Activated T-cell treated with anti-CD3 and anti-CD28 coated beads, Interleukin-2, amount 50 U/mL, for 24 hours (primary cell): ENCODE measurements at regions not wholly inside any gene's neighbourhood (a gene's known extent, or its start where the extent isn't known, plus 50 kb on each side); places are given as distances from the start of the nearest gene placed in this dataset.
"Not testable (repeated sequence)": the region's sequence is repeated elsewhere in the genome, so short reads cannot be mapped to it uniquely, and the experiment has no call there.

Experiments
- DNase-seq: peaks from one replicate; pipeline ENCODE4 v3.0.0-alpha.2; 2020
- H3K27ac Mint-ChIP-seq: 2 replicates; pipeline ENCODE4 v1.8.0; 2020; ENCODE audit warnings: mild to moderate bottlenecking, mixed read lengths
- H3K27me3 Mint-ChIP-seq: 2 replicates; pipeline ENCODE4 v1.8.0; 2020; ENCODE audit warnings: mixed read lengths
- H3K36me3 Mint-ChIP-seq: 2 replicates; pipeline ENCODE4 v1.8.0; 2020; ENCODE audit warnings: low read depth, mixed read lengths
- H3K4me1 Mint-ChIP-seq: 2 replicates; pipeline ENCODE4 v1.8.0; 2020; ENCODE audit warnings: low read depth, mixed read lengths
- H3K4me3 Mint-ChIP-seq: 2 replicates; pipeline ENCODE4 v1.8.0; 2020; ENCODE audit warnings: mild to moderate bottlenecking, moderate library complexity, mixed read lengths
- H3K9me3 Mint-ChIP-seq: 2 replicates; pipeline ENCODE4 v1.8.0; 2020; ENCODE audit warnings: mixed read lengths

DNA sequence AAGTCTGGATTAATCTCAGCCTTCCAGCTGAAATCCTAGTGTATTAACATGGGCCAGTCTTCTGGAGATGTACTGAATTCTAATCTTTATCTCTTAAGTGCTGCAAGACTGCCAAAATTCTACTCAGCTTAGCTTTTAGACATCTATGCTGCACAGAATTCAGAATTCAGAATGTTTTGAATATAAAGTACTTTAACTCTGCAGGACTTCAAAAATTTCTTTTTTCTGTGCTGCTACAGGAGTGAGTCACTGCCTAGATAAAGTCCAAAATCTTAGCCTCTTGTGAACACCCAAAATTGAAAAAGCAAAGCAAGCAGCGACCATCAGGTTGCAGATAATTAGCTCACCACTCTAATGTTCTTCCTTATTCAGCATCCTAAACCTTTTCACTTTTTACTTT is 1092.6 kb upstream of the PCDH10 start:
- no peak for DNase-seq
- Mint-ChIP-seq H3K4me1 (no peaks in the 10 kb centered on the region), H3K36me3 (no peaks in the 10 kb centered on the region), H3K27me3 (no peaks in the 10 kb centered on the region), H3K4me3 (no peak overlapping the region), H3K27ac (no peak overlapping the region), H3K9me3 (peaks cover 13% of the 10 kb centered on the region)

DNA sequence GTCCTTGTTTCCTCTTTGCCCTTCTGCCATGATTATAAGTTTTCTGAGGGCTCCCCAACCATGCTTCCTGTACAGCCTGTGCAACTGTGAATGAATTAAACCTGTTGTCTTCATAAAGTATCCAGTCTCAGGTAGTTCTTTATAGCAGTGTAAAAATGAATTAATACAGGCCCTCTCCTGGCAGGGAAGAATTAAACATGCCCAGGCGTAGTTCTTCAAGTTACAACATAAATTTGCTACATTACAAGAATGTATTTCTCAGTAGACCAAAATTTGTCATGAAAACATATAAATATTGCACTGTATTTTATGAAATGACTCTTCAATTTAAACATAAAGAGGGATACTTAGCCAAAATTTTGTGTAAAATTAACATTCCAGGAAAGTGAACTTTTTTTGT is 1089.9 kb upstream of the PCDH10 start:
- H3K27me3 Mint-ChIP-seq = no peaks in the 10 kb centered on the region
- H3K4me3 Mint-ChIP-seq = no peak overlapping the region
- no peaks in the 10 kb centered on the region for H3K36me3 Mint-ChIP-seq
- no peaks in the 10 kb centered on the region for H3K4me1 Mint-ChIP-seq
- H3K9me3 Mint-ChIP-seq = peaks cover 13% of the 10 kb centered on the region
- no peak for DNase-seq
- no peak overlapping the region for H3K27ac Mint-ChIP-seq

DNA sequence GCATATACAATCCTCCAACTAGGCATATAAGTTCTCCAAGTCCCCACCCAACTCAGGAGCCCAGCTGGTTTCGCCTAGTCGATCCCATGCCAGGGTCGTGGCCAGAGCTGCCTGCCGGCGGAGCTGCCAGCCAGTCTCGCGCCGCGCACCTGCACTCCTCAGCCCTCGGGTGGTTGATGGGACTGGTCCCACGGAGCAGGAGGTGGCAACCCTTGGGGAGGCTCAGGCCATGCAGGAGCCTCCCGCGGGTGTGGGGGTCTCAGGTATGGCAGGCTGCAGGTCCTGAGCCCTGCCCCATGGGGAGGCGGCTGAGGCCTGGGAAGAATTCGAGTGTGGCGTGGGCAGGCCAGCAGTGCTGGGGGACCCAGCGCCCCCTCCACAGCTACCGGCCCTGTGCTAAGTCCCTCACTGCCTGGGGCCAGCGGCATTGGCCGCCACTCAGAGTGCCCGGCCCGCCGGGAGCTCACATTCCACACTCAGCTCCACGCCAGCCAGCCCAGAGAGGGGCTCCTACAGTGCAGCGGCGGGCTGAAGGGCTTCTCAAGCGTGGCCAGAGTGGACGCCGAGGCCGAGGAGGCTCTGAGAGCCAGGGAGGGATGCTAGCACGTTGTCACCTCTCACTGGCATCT is 1086.4 kb upstream of the PCDH10 start:
- no peak overlapping the region for H3K4me3 Mint-ChIP-seq
- peaks cover 6% of the 10 kb centered on the region for H3K9me3 Mint-ChIP-seq
- H3K4me1 Mint-ChIP-seq = no peaks in the 10 kb centered on the region
- no peak for DNase-seq
- no peak overlapping the region for H3K27ac Mint-ChIP-seq
- no peaks in the 10 kb centered on the region for H3K27me3 Mint-ChIP-seq
- no peaks in the 10 kb centered on the region for H3K36me3 Mint-ChIP-seq

DNA sequence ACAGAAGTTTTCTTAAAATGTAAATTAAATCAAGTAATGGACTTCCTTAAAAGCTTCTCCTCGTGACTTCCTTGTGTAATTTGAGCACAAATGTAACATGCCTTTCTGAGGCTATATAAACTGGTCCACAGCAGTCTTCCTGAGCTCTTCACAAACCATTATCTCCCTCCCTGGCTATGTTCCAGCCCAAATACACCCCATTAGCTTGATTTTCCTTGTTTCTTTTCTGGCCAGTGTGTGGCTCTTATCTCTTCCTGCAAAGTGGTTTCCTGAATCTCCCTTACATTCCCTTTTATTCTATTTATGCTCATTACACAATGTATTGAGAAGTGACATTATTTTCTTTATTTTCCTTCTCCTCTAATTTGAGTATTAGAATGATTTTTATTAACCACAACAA is 1085.3 kb upstream of the PCDH10 start:
- Mint-ChIP-seq H3K4me3 (no peak overlapping the region), H3K9me3 (peaks cover 2% of the 10 kb centered on the region), H3K27ac (no peak overlapping the region), H3K4me1 (no peaks in the 10 kb centered on the region), H3K36me3 (no peaks in the 10 kb centered on the region), H3K27me3 (no peaks in the 10 kb centered on the region)
- no peak for DNase-seq

DNA sequence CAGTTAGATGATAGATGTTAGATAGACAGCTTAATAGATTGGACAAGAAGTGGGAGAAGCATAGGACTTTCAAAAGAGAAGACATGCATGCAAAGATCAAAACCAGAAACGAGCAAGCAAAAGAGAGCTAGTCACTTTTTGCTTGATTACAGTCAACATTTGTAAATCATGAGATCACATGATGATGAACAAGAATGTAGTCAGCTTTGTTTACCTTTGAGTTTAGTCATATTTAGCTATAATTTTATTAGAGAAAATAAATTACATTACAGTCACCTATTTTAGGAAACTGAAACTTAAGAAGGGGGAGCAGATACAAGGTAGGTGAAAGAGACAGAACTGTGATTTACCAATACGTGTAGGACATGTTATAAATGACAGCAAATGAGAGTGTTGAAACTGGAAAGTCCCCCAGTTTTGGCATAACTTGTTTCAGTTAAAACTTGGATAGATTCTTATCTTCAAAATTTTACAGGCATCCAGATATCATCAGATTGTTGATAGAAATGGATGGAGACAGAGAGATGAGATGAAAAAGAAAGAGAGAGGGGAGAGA is 1083.1 kb upstream of the PCDH10 start:
- no peak for DNase-seq
- H3K4me1 Mint-ChIP-seq = no peaks in the 10 kb centered on the region
- H3K9me3 Mint-ChIP-seq = no peaks in the 10 kb centered on the region
- H3K36me3 Mint-ChIP-seq = no peaks in the 10 kb centered on the region
- no peaks in the 10 kb centered on the region for H3K27me3 Mint-ChIP-seq
- H3K27ac Mint-ChIP-seq = no peak overlapping the region
- H3K4me3 Mint-ChIP-seq = no peak overlapping the region

DNA sequence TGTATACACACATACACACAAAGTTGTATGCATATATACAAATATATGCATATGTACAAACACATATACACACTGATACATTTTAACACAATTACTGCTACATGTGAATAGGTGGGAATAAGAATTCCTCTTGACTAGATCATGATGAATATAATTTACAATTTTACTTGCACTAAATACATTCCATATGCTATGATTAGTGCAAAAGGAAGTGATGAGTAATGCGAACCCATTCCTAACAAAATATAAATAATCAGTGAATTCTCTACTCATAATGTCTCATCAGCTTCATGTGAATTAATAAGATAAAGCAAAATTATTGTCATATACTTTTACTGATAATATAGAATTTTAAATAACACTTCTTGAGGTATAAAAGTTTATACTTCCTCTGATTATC is 1077.3 kb upstream of the PCDH10 start:
- Mint-ChIP-seq H3K9me3 (no peaks in the 10 kb centered on the region), H3K4me3 (no peak overlapping the region), H3K4me1 (no peaks in the 10 kb centered on the region), H3K27me3 (no peaks in the 10 kb centered on the region), H3K36me3 (no peaks in the 10 kb centered on the region), H3K27ac (no peak overlapping the region)
- DNase-seq = no peak

DNA sequence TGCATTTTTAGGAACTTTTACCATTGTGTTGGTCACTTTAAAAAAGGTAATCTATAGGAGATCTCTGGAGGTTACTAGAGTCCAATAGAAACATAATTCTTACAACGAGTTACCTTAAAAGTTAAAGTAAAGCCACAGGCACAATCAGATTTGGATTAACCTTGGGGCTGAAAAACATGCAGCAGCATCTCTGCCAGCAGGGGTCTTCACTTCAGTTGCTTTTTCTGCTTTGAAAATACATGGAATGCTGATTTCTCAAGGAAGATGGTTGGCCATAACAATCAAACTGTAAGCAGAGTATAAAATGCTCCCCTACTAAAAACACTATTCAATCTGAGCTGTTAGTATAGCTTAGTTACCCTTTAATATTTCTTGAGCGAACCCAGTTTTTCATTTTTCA is 1072.3 kb upstream of the PCDH10 start:
- Mint-ChIP-seq H3K4me1 (no peaks in the 10 kb centered on the region), H3K9me3 (peaks cover 2% of the 10 kb centered on the region), H3K27me3 (no peaks in the 10 kb centered on the region), H3K4me3 (no peak overlapping the region), H3K36me3 (no peaks in the 10 kb centered on the region), H3K27ac (no peak overlapping the region)
- DNase-seq = no peak

DNA sequence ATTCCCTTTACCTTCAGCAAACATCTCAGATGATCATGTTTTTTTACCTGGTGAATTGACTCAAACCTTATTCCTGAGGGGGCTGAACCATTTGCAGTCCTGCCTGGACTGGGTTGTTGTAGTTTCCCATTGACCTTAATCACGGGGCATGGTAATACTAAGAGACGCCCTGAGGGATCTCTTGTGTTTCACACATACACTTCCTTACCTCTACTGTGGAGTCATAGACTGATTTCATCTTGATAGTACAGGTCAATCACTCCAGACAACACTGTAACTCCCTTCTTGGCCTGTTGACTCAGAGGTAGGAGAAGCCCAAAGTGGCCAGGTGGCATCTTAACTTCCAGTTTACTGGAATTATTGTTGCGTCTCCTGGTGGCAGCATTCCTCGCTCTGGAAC is 1064.0 kb upstream of the PCDH10 start:
- Mint-ChIP-seq H3K36me3 (no peaks in the 10 kb centered on the region), H3K27me3 (no peaks in the 10 kb centered on the region), H3K9me3 (peaks cover 2% of the 10 kb centered on the region)

DNA sequence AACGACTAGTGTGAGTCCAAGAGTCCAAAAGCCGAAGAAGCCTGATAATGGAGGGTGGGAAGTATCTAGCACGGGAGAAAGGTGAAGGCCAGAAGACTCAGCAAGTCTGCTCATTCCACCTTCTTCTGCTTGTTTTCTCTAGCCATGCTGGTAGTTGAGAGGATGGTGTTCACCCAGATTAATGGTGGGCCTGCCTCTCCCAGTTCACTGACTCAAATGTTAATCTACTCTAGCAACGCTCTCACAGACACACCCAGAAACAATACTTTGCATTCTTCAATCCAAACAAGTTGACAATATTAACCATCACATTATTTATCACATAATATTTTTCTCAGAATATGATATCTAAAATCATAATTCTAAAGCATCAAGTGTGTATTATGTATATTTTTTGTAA is 1055.1 kb upstream of the PCDH10 start:
- Mint-ChIP-seq H3K27me3 (no peaks in the 10 kb centered on the region), H3K27ac (no peak overlapping the region), H3K36me3 (no peaks in the 10 kb centered on the region), H3K4me3 (no peak overlapping the region), H3K9me3 (peaks cover 6% of the 10 kb centered on the region), H3K4me1 (no peaks in the 10 kb centered on the region)
- DNase-seq = no peak

More for the DNA sequence above, 1064.0 kb upstream of the PCDH10 start:
- DNase-seq = no peak
- no peak overlapping the region for H3K27ac Mint-ChIP-seq
- H3K4me1 Mint-ChIP-seq = no peaks in the 10 kb centered on the region
- no peak overlapping the region for H3K4me3 Mint-ChIP-seq

DNA sequence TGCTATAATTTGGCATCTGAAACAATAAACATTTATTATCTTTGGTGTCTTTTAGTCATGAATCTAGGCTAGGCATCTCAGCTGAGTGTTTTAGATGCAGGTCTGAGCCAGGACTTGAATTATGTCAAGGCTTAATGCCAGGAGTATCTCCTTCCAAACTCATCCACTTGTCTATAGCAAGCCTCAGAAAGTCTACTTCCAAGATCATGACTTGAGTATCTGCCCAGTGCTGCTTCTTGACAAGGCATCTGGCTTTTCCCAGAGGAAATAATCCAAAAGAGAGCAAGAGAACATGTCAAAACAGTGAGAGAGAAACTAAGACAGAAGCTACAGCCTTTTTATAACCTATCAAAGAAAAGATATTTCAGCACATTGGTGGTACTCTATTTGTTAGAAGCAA is 1052.1 kb upstream of the PCDH10 start:
- no peak for DNase-seq
- Mint-ChIP-seq H3K9me3 (peaks cover 6% of the 10 kb centered on the region), H3K4me1 (no peaks in the 10 kb centered on the region), H3K36me3 (no peaks in the 10 kb centered on the region), H3K27ac (no peak overlapping the region), H3K27me3 (no peaks in the 10 kb centered on the region), H3K4me3 (no peak overlapping the region)

DNA sequence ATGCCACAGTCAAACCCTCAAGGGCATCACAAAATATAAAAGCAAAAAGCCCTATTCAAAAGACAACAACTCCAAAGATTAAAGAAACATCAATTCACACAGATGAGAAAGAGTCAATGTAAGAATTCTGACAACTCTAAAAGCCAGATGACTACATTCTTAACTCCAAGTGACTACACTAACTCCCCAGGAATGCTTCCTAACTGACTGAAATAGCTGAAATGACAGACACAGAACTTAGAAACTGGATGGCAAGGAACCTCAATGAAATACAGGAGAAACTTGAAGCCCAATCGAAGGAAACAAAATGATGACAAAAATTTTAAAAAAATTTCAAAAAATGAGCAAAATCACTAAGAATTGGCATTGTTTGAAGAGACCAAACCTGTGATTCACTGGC is 1047.6 kb upstream of the PCDH10 start:
- H3K36me3 Mint-ChIP-seq = no peaks in the 10 kb centered on the region
- H3K9me3 Mint-ChIP-seq = no peaks in the 10 kb centered on the region
- H3K4me3 Mint-ChIP-seq = no peak overlapping the region
- no peak overlapping the region for H3K27ac Mint-ChIP-seq
- DNase-seq = no peak
- H3K27me3 Mint-ChIP-seq = no peaks in the 10 kb centered on the region
- H3K4me1 Mint-ChIP-seq = no peaks in the 10 kb centered on the region

DNA sequence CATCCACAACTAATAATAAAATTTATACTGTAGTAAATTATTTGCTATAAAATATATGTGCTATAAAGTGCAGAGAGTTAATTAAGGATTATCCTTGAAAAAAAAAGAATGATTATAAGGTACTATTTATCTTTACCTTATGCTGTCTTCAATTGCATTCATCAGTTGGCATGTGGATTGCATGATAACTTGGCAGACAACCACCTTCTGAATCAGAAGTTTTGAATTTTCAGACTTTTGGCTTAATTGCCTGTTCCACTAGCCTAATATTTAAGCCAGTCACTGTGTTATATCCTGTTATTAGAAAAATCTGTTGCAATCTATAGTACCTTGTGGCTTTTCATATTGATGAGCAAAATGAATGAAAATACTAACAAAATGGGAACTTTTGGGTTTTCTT is 1040.3 kb upstream of the PCDH10 start:
- Mint-ChIP-seq H3K27ac (no peak overlapping the region), H3K4me1 (no peaks in the 10 kb centered on the region), H3K4me3 (no peak overlapping the region), H3K27me3 (no peaks in the 10 kb centered on the region), H3K9me3 (no peaks in the 10 kb centered on the region), H3K36me3 (no peaks in the 10 kb centered on the region)
- DNase-seq = no peak

DNA sequence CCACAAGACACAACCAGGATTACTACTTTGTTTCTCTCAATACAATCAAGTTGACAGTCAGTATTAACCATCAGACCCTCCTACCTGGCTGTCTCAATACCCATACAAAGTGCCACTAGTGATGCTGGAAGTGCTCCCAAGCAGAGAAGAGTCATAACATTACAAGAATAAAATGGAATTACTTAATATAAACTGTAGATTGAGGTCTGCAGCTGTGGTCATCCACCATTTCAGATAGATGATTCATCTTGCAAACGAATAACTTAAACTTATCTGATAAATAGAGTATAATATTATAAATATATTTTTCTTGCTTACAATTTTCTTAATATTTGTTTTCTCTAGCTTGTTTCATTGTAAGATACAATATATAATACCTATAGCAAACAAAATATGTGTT is 1034.2 kb upstream of the PCDH10 start:
- no peak overlapping the region for H3K27ac Mint-ChIP-seq

DNA sequence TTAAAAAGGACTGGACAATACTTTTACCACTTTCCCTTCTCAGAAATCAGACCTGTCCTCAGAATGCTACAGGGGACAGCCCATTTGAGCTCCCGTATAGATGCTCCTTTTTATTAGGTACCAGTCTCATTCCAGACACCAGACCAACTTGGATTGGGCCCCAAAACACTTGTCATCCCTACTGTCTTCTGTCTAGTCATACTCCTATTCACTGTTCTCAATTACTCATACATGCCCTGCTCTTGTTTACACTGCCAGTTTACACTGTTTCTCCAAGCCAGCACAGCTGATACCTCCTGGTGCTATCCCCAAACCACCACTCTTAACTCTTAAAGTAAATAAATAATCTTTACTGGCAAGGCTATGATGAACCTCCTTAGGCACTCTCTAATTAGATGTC is 1026.4 kb upstream of the PCDH10 start:
- not testable (repeated sequence) for H3K36me3 Mint-ChIP-seq, H3K4me1 Mint-ChIP-seq, H3K27ac Mint-ChIP-seq, H3K27me3 Mint-ChIP-seq, DNase-seq, H3K9me3 Mint-ChIP-seq, H3K4me3 Mint-ChIP-seq

More for the DNA sequence above, 1034.2 kb upstream of the PCDH10 start:
- Mint-ChIP-seq H3K4me1 (no peaks in the 10 kb centered on the region), H3K9me3 (peaks cover 2% of the 10 kb centered on the region), H3K27me3 (no peaks in the 10 kb centered on the region), H3K36me3 (no peaks in the 10 kb centered on the region), H3K4me3 (no peak overlapping the region)
- no peak for DNase-seq

DNA sequence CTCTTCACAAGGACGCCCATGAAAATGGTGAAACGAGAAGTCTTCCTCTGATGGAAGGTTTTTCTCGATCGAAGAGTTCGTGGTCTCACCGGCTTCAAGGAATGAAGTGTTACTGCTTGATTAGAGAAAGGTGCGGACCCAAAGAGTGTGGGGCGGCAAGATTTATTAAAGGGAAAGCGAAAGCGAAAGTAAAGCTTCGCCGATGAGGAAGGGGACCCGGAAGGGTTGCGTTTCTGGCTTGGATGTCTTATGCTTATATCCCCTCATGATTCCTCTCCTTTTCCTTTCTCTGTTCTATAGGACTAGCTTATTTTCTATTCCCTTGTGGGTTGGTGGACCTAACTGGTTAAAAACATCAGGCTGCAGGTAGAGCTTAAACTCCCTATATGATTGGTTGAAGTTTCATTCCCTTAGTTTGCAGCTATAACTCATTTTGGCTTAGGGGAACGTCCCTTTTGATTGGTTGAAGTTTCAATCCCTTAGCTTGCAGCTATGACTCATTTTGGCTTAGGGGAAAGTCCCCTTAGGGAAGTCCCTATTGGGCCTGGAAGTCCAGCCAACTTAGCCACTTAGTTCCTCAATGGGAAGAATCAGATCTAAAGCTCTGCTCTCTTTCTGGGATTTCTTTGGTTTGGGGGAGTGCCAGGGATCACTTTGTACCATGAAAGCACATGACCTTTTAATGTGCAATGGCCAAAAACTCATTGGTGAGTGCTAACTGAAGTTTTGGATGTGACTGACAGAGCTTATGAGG is 1025.0 kb upstream of the PCDH10 start:
- H3K27me3 Mint-ChIP-seq = no peaks in the 10 kb centered on the region
- H3K27ac Mint-ChIP-seq = no peak overlapping the region
- H3K36me3 Mint-ChIP-seq = no peaks in the 10 kb centered on the region
- no peak for DNase-seq
- peak overlapping the region; percentile 42 for H3K4me3 Mint-ChIP-seq
- peaks cover 9% of the 10 kb centered on the region for H3K4me1 Mint-ChIP-seq
- H3K9me3 Mint-ChIP-seq = peaks cover 5% of the 10 kb centered on the region
